PC-3 (cell line): ENCODE measurements at regions not wholly inside any gene's neighbourhood (a gene's known extent, or its start where the extent isn't known, plus 50 kb on each side); places are given as distances from the start of the nearest gene placed in this dataset.

ENCODE experiments used
- ATAC-seq: fragments of 200-7000 bp; cut with Tn5 transposase; 2 replicates; pipeline ENCODE4 v1.9.1; 2020; ENCODE audit warnings: mild to moderate bottlenecking, moderate library complexity
- BruUV-seq: library from RNA; stranded (reverse); fragments of 400-500 nt; replicated peaks from 2 replicates; lab custom pipeline; 2021; lab: Mats Ljungman, UMichigan
- CTCF ChIA-PET: fragments of 300-600 bp; sonication (Branson Sonifier 250); formaldehyde crosslinking; loops from one replicate; lab custom pipeline; 2022; ENCODE audit warnings: antibody characterized with exemption; lab: Charles Lee
- POLR2A ChIA-PET: fragments of 300-600 bp; sonication (Branson Sonifier 250); formaldehyde crosslinking; loops from one replicate; lab custom pipeline; 2022; ENCODE audit warnings: antibody characterized with exemption; ENCODE audit not compliant: unreplicated experiment; lab: Charles Lee
- DNase-seq: peaks from one replicate; pipeline ENCODE4 v3.0.0-alpha.2; 2015
- H2AFZ ChIP-seq: fragments of 300-600 bp; sonication (generic); 2 replicates; pipeline ENCODE4 v1.6.0; 2016; ENCODE audit warnings: antibody characterized with exemption, low read length
- H3F3A ChIP-seq: fragments of 300-600 bp; sonication (generic); one replicate; pipeline ENCODE4 v1.6.0; 2017; ENCODE audit warnings: antibody characterized with exemption, low read length, control low read depth, mild to moderate bottlenecking; ENCODE audit not compliant: unreplicated experiment
- H3K27ac ChIP-seq: fragments of 300-600 bp; sonication (generic); 2 replicates; pipeline ENCODE4 v1.5.1; 2016; ENCODE audit warnings: mild to moderate bottlenecking, low read length
- H3K27me3 ChIP-seq: fragments of 300-600 bp; sonication (generic); 2 replicates; pipeline ENCODE4 v1.6.1; 2016; ENCODE audit warnings: low read length, mixed read lengths
- H3K36me3 ChIP-seq: fragments of 300-600 bp; sonication (generic); 2 replicates; pipeline ENCODE4 v1.6.1; 2016; ENCODE audit warnings: low read depth, mixed run types, low read length, mixed read lengths
- H3K4me1 ChIP-seq: fragments of 300-600 bp; sonication (generic); 2 replicates; pipeline ENCODE4 v1.5.1; 2016; ENCODE audit warnings: low read length; ENCODE audit not compliant: insufficient read depth
- H3K4me2 ChIP-seq: fragments of 300-600 bp; sonication (generic); 2 replicates; pipeline ENCODE4 v1.6.0; 2016; ENCODE audit warnings: low read length
- H3K4me3 ChIP-seq: fragments of 300-600 bp; sonication (generic); 2 replicates; pipeline ENCODE4 v1.5.1; 2016; ENCODE audit warnings: mild to moderate bottlenecking, low read length, mixed read lengths
- H3K79me2 ChIP-seq: fragments of 300-600 bp; sonication (generic); 2 replicates; pipeline ENCODE4 v1.6.1; 2017; ENCODE audit warnings: low read length, mixed read lengths
- H3K9ac ChIP-seq: fragments of 300-600 bp; sonication (generic); 2 replicates; pipeline ENCODE4 v1.6.0; 2016; ENCODE audit warnings: mild to moderate bottlenecking, low read length
- H3K9me2 ChIP-seq: fragments of 300-600 bp; sonication (generic); replicated peaks from 2 replicates; pipeline ENCODE4 v1.6.1; 2016; ENCODE audit warnings: mixed run types, low read length, mixed read lengths
- H3K9me3 ChIP-seq: fragments of 300-600 bp; sonication (generic); 2 replicates; pipeline ENCODE4 v1.6.1; 2016; ENCODE audit warnings: low read length, mixed read lengths
- H4K20me1 ChIP-seq: fragments of 300-600 bp; sonication (generic); 2 replicates; pipeline ENCODE4 v1.6.1; 2016; ENCODE audit warnings: low read length, mixed read lengths
- EZH2 ChIP-seq: fragments of 300-600 bp; sonication (generic); IDR thresholded peaks from one replicate; pipeline ENCODE4 v1.6.1; 2017; ENCODE audit warnings: antibody characterized with exemption, mild to moderate bottlenecking, low read length; ENCODE audit not compliant: unreplicated experiment
- EZH2phosphoT487 ChIP-seq: fragments of 300-600 bp; sonication (generic); IDR thresholded peaks from 2 replicates; pipeline ENCODE4 v1.6.1; 2018; ENCODE audit warnings: mild to moderate bottlenecking, antibody characterized with exemption, low read length, borderline replicate concordance
- intact Hi-C: fragments of 100-400 bp; cut with micrococcal nuclease; formaldehyde crosslinking; loops from 2 replicates; pipeline ENCODE4 v1.9.0; 2023
- TF ChIP-seq, protein P1 (sequence below): fragments of 300-600 bp; sonication (generic); conservative IDR thresholded peaks from 2 replicates; pipeline ENCODE4 v1.5.1; 2017; ENCODE audit warnings: antibody characterized with exemption, low read depth, mild to moderate bottlenecking, low read length

- no peaks in the 10 kb centered on the region for H4K20me1 ChIP-seq
- H3K9ac ChIP-seq, result no peak overlapping the region
- DNase-seq (no peak), ATAC-seq (no peak)
- peaks cover 24% of the 10 kb centered on the region; the same call in 1 of the 2 replicates for H3K27me3 ChIP-seq
- H3F3A ChIP-seq, result no peaks in the 10 kb centered on the region
- ChIA-PET POLR2A (no interaction called here), CTCF (no interaction called here)
- H3K27ac ChIP-seq, result no peak overlapping the region
- no peak overlapping the region for H3K4me2 ChIP-seq
- H3K9me2 ChIP-seq, result no peaks in the 10 kb centered on the region
- H3K4me3 ChIP-seq, result no peak overlapping the region
- intact Hi-C loops, result no loop called here
- no peaks in the 10 kb centered on the region for H3K9me3 ChIP-seq
- BruUV-seq, result no TSS peak
- TF ChIP-seq EZH2phosphoT487 (no peak), EZH2 (no peak)
- TF ChIP-seq, protein P1, sequence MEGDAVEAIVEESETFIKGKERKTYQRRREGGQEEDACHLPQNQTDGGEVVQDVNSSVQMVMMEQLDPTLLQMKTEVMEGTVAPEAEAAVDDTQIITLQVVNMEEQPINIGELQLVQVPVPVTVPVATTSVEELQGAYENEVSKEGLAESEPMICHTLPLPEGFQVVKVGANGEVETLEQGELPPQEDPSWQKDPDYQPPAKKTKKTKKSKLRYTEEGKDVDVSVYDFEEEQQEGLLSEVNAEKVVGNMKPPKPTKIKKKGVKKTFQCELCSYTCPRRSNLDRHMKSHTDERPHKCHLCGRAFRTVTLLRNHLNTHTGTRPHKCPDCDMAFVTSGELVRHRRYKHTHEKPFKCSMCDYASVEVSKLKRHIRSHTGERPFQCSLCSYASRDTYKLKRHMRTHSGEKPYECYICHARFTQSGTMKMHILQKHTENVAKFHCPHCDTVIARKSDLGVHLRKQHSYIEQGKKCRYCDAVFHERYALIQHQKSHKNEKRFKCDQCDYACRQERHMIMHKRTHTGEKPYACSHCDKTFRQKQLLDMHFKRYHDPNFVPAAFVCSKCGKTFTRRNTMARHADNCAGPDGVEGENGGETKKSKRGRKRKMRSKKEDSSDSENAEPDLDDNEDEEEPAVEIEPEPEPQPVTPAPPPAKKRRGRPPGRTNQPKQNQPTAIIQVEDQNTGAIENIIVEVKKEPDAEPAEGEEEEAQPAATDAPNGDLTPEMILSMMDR, result no peak
- H3K79me2 ChIP-seq, result no peaks in the 10 kb centered on the region
- H3K4me1 ChIP-seq, result no peaks in the 10 kb centered on the region
- H3K36me3 ChIP-seq, result no peaks in the 10 kb centered on the region
- H2AFZ ChIP-seq, result no peak overlapping the region
These were observed 305.0 kb downstream of the TENT4A start for GRCh38 chr5:7018198-7018597.

DNA sequence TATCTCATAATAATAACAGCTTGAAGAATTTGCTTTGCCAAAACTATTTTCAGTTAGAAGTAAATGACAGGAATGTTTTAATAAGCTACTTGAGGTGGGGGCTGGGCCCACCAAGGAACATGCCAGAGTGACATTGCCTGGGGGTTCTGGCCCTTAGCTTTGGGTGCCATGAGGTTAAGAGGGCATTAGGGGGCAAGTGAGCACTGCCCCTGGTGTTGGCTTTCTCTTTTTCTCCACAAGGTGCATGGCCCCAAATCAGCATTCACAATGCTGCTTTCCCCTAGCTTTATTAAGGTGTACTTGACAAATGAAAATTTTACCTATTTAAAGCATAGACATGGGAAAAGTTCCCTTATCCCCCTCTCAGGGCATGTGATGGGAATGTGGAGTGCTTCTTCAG, 305.4 kb downstream of the TENT4A start:
- H3K4me2 ChIP-seq, result no peak overlapping the region
- no peaks in the 10 kb centered on the region for H3K36me3 ChIP-seq
- DNase-seq (no peak), ATAC-seq (no peak)
- no peak overlapping the region for H3K4me3 ChIP-seq
- ChIA-PET CTCF (no interaction called here), POLR2A (no interaction called here)
- no peaks in the 10 kb centered on the region for H3F3A ChIP-seq
- no peak overlapping the region for H3K27ac ChIP-seq
- H3K4me1 ChIP-seq, result no peaks in the 10 kb centered on the region
- H2AFZ ChIP-seq, result no peak overlapping the region
- intact Hi-C loops, result no loop called here
- H3K9me2 ChIP-seq, result no peaks in the 10 kb centered on the region
- H3K9ac ChIP-seq, result no peak overlapping the region
- H3K79me2 ChIP-seq, result no peaks in the 10 kb centered on the region
- peaks cover 24% of the 10 kb centered on the region; the same call in 1 of the 2 replicates for H3K27me3 ChIP-seq
- BruUV-seq, result no TSS peak
- TF ChIP-seq EZH2 (no peak), EZH2phosphoT487 (no peak)
- TF ChIP-seq, protein P1, result no peak
- no peaks in the 10 kb centered on the region for H4K20me1 ChIP-seq
- no peaks in the 10 kb centered on the region for H3K9me3 ChIP-seq

- Histone ChIP-seq H3K4me1 (no peaks in the 10 kb centered on the region), H3K4me3 (no peak overlapping the region), H3F3A (no peaks in the 10 kb centered on the region), H3K79me2 (no peaks in the 10 kb centered on the region), H4K20me1 (no peaks in the 10 kb centered on the region), H3K4me2 (no peak overlapping the region), H3K9ac (no peak overlapping the region), H3K27ac (no peak overlapping the region), H3K27me3 (peaks cover 10% of the 10 kb centered on the region; the same call in 1 of the 2 replicates), H2AFZ (no peak overlapping the region), H3K9me2 (no peaks in the 10 kb centered on the region), H3K36me3 (no peaks in the 10 kb centered on the region), H3K9me3 (no peaks in the 10 kb centered on the region)
- intact Hi-C loops, result no loop called here
- ChIA-PET POLR2A (no interaction called here), CTCF (no interaction called here)
- ATAC-seq (no peak), DNase-seq (no peak)
- BruUV-seq, result no TSS peak
- no peak for TF ChIP-seq EZH2phosphoT487
- TF ChIP-seq, protein P1, result no peak
These were observed 323.1 kb downstream of the TENT4A start for GRCh38 chr5:7036192-7036835.
